Activated T-helper 1 cell treated with Interleukin-2 at 50 U/mL for 16 hours (primary cell): ENCODE measurements at regions not wholly inside any gene's neighbourhood (a gene's known extent, or its start where the extent isn't known, plus 50 kb on each side); places are given as distances from the start of the nearest gene placed in this dataset.

Source experiments
- DNase-seq: peaks from one replicate; pipeline ENCODE4 v3.0.0-alpha.2; 2020; ENCODE audit warnings: low read depth

- DNase-seq: no peak
Observed at GRCh38 chr18:77658299-77658662, 408.6 kb downstream of the GALR1 start.

GRCh38 chr18:77658751-77659448, 409.3 kb downstream of the GALR1 start:
- no peak for DNase-seq

DNA sequence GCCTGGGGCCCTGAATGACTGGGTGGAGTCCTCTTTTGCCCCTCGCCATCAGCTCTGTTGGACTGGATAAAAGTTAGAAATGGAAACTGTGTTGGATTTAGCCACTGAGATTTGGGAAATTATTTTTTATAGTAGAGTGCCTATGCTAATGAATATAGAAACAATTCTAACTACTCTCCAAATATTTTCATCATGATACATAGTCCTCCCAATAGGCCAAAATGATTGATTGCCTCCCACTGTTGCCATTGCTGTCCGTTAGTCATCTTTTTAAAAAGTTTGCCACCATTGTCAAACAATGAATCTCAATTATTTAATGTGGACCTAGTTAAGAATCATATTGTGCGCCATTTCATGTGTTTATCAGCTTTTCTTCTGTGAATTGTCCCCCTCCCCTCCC, 417.0 kb downstream of the GALR1 start:
- no peak for DNase-seq

DNA sequence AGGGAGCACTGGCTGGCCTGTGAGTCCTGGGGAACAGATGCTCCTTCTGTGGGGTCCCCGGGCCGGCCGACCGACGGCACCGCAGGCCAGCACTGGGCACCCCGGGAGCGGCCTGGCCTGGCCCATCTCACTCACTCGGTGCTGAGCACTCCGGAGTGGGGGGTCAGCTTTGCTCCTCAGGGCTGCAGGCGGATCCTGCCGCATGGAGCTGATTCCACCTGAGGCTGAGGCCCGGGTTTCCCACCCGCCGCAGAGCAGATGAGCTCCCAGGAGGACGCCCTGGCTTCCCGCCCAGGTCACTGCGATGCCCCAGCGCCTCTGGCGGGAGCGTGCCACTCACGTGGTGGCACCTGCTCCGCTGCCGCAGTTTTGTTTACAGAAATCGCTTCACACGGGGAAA, 418.6 kb downstream of the GALR1 start:
- no peak for DNase-seq

DNA sequence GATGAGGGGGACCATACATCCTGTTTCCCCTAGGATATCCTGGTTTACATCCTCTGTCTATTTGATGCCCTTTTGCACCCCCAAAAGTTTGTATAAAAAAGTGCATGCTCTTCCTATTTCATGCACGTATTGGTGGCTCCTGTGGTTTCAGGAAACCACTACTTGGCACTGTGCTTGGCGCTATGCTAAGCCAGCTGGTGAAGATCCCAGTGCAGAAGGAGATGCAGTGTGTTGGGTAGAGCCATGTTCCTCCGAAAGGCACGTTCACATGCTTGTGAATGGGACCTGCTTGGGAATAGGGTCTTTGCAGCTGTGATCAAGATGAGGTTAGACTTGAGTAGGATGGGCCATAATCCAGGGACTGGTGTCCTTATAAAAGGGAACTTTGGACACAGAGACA, 419.7 kb downstream of the GALR1 start:
- DNase-seq: no peak

GRCh38 chr18:77671456-77672167, 422.0 kb downstream of the GALR1 start:
- no peak for DNase-seq

- no peak for DNase-seq
Observed at GRCh38 chr18:77676910-77677309, 427.3 kb downstream of the GALR1 start.

- DNase-seq: no peak
Observed at GRCh38 chr18:77677536-77677935, 427.9 kb downstream of the GALR1 start.

DNA sequence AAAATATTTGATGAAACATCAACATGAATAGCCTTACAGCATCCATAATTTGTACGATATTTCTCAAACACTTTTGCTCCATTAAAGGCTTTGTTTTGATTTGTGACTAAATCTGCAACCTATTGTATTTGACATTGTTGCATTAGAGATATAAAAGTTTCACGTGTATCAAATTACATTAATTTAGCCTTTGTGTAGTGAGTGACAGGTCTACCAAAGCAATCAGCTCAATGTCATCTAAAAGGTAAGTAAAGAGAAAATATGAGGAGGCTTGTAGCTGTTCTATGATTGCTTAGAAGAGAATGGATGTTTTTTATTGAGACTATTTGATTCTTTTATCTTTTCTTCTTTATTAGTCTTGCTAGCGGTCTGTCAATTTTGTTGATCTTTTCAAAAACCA, 430.2 kb downstream of the GALR1 start:
- no peak for DNase-seq

DNA sequence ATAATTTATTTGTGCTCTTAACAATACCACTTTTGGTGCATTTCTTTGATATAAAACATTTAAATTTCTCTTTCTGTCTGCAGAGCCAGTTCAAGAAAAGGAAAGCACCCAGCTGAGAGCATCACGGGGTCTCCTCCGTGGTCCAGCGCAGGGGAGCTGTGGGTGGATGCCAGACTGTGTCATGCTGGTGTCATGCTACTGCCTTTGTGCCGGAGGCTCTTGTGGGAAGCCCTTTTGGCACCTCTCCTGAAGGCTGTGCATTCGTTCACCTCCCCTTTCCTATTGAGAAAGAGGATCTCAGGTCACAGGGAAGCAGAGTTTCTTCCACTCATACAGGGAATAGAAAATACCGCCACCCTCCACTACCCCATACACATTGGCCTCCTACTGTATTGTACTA, 450.4 kb downstream of the GALR1 start:
- no peak for DNase-seq

GRCh38 chr18:77701977-77702376, 452.3 kb downstream of the GALR1 start:
- no peak for DNase-seq

DNA sequence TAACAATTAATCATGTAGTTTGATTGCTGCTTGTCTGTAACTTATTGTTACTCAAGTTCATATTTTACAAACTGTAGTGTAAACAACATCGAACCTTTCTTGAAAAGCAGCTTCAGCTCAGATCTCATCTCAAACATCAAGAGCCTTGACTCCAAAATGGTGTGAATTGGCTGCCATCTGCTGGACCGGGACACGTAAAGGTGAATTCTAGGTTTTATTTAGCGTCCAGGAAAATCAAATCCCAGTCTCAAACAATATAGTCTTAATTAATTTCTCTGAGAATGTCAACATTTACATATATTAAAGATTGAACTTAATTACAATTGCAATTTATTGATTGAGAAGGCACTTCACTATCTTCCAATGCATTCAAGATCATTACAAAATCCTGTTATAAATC, 453.0 kb downstream of the GALR1 start:
- DNase-seq: no peak

- DNase-seq: no peak
Observed at GRCh38 chr18:77705301-77705700, 455.7 kb downstream of the GALR1 start.

GRCh38 chr18:77708826-77709506, 459.3 kb downstream of the GALR1 start:
- DNase-seq: no peak

DNA sequence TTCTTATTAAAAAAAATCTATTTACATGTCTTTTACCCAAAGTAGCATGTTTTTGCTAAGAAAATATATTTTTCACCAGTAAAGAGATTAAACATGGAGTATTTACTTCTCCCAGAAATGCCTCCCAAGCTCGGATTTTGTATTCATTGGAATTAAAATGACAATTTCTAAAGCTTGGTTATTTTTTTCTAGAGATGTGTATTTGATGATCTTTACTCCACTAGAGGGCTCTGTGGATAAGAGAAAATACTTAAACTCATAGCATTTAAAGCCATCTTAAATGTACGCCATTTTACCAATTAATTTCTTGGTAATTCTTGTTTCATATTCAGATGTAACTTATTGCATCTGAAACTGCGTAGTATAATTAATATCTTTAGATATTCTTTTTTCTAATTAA, 461.4 kb downstream of the GALR1 start:
- no peak for DNase-seq

DNA sequence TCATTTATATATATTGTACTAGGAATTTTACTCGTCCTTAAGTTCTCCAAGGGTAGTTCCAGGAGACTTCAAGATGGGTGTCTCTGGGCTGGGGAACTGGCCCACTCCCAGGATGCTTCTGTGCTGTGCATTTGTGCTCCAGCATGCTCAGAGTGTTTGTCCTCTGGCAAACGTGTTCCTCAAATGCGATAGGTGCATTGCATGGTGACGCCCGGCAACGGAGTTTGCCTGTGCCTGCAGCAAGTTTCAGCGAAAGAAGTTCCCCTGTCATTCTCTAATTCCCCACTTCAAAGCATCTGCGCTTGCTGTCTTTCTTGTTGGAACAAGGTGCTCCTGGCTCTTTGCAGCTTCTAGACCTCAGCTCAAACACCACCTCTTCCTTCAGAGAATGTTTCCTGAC, 465.1 kb downstream of the GALR1 start:
- DNase-seq: no peak

DNA sequence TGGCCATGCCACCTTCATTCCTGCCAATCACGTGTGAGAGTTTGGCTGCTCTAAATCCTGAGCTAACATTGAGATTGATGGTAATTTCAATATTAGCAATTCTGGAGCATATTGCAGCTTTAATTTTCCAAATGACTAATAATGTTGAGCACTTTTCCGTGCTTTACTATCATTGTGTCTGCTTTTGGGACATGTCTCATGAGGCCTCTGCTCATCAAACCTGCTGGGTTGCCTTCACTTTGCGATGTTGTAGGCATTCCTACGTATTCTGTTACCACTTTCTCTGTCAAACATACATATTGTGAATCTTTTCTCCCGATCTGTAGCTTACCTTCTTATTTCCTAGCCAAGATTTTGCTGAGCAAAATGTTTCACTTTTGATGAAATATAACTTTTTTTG, 466.6 kb downstream of the GALR1 start:
- no peak for DNase-seq

DNA sequence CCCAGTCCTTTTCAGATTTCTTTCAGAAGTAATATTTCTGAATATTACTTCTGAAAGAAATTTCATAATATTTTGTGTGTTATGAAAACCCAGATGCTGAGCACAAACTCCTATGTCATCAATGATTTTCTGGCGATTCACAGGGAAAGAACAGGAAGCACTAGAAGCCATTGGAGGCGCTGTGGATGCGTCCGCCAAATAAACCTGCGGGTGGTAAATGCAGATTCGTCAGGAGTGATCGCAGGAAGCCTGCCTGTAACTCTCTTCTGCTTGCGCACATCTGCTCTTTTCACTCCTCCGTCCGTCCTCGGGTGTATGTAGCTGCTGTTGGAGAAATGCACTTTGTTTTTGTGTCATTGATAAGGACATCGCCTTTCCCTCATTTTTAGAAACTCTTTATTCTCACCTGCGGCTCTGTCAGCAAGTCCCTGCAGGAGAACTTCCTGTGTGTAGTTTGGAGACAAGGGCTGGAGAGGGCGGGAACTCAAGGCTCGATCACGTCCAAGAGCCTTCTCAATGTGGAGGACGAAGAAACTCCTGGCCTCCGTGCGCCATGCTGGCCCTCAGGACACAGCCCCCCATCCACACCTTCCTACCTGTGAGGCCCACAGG, 483.8 kb downstream of the GALR1 start:
- DNase-seq: no peak

DNA sequence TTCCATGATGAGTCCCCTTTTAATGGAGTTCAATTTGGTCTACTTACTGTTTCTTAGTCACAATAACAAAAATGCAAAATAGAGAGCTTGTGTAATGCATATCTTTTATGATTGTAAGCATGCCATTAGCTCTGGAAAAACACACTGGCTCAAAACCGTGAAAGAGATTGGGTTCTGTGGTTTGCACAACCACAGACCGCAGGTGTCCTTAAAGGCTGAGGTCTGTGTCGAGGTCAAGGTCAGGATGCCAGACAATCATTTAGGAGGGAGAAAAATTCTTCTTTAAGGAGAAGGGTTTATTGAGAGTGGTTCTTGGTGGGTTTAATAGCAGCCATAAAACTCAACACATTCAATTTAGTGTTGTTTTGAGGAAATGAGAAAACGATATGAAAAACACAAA, 487.2 kb downstream of the GALR1 start:
- DNase-seq: no peak

GRCh38 chr18:77737405-77737804, 487.8 kb downstream of the GALR1 start:
- DNase-seq: no peak

- no peak for DNase-seq
Observed at GRCh38 chr18:77749089-77749488, 499.4 kb downstream of the GALR1 start.

- no peak for DNase-seq
Observed at GRCh38 chr18:77750006-77750405, 500.4 kb downstream of the GALR1 start.

DNA sequence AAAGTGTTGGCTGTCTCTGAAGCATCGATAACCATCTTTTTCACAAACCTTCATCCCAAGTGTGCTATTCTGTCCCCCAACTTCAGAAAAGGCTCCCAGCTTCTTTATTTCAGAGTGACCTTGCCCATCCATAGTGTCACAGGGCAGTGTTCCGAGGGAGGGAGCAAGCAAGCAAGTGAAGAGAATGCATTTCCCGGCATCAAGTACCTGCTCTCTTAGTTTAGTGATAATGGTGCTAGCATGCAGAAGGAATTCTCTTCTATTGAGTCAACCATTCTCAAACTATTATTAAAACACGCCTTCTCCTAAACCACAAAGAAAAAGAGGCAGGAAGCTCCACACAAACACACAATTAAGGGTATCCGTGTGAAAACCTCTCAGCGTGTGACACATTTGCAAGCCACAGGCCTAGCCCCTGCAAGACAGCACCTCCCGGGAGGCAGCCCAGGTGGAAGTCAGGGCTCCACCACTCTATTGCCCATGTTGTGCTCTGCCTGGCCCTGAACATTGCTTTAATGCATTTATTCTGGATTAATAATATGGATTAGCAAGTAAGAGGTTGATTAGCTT, 504.9 kb downstream of the GALR1 start:
- no peak for DNase-seq
